DOHH2 (cell line): ENCODE measurements at regions not wholly inside any gene's neighbourhood (a gene's known extent, or its start where the extent isn't known, plus 50 kb on each side); places are given as distances from the start of the nearest gene placed in this dataset.

Source experiments
- EZH2phosphoT487 ChIP-seq: fragments of 200-600 bp; sonication (generic); IDR thresholded peaks from 2 replicates; pipeline ENCODE4 v1.6.1; 2017; ENCODE audit warnings: borderline replicate concordance, mild to moderate bottlenecking, antibody characterized with exemption, low read length, moderate library complexity, mixed read lengths
- TF ChIP-seq, protein P1 (sequence below): fragments of 200-600 bp; sonication (generic); IDR thresholded peaks from one replicate; pipeline ENCODE4 v1.5.1; 2014; ENCODE audit warnings: antibody characterized with exemption, mild to moderate bottlenecking, low read depth, low read length; ENCODE audit not compliant: poor library complexity, severe bottlenecking

- TF ChIP-seq, protein P1, sequence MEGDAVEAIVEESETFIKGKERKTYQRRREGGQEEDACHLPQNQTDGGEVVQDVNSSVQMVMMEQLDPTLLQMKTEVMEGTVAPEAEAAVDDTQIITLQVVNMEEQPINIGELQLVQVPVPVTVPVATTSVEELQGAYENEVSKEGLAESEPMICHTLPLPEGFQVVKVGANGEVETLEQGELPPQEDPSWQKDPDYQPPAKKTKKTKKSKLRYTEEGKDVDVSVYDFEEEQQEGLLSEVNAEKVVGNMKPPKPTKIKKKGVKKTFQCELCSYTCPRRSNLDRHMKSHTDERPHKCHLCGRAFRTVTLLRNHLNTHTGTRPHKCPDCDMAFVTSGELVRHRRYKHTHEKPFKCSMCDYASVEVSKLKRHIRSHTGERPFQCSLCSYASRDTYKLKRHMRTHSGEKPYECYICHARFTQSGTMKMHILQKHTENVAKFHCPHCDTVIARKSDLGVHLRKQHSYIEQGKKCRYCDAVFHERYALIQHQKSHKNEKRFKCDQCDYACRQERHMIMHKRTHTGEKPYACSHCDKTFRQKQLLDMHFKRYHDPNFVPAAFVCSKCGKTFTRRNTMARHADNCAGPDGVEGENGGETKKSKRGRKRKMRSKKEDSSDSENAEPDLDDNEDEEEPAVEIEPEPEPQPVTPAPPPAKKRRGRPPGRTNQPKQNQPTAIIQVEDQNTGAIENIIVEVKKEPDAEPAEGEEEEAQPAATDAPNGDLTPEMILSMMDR = no peak
- TF ChIP-seq EZH2phosphoT487 = no peak
Measured at GRCh38 chr5:34586117-34586885, 69.8 kb upstream of the RAI14 start.
